ENCODE measurements at regions not wholly inside any gene's neighbourhood (a gene's known extent, or its start where the extent isn't known, plus 50 kb on each side); places are given as distances from the start of the nearest gene placed in this dataset.

DNA sequence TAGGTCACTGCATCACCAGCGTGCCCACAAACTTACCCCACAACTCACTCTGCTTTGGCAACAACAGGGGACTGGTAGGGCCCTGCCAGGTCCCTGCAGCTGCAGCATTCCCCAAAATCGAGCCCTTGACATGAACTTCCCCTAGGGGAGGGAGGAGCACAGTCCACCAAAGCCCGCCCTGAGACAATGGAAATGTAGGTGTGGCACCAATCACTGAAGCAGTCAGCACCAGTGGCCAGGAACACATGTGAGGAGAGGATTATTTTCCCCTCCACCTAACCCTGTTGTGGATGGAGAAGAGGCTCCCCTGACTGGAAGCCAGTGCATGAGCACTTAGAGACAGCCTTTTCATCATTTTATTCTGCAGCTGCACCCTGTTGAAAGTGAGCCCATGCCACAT is 573.8 kb downstream of the SOX5 start:
- TF ChIP-seq, protein P1, sequence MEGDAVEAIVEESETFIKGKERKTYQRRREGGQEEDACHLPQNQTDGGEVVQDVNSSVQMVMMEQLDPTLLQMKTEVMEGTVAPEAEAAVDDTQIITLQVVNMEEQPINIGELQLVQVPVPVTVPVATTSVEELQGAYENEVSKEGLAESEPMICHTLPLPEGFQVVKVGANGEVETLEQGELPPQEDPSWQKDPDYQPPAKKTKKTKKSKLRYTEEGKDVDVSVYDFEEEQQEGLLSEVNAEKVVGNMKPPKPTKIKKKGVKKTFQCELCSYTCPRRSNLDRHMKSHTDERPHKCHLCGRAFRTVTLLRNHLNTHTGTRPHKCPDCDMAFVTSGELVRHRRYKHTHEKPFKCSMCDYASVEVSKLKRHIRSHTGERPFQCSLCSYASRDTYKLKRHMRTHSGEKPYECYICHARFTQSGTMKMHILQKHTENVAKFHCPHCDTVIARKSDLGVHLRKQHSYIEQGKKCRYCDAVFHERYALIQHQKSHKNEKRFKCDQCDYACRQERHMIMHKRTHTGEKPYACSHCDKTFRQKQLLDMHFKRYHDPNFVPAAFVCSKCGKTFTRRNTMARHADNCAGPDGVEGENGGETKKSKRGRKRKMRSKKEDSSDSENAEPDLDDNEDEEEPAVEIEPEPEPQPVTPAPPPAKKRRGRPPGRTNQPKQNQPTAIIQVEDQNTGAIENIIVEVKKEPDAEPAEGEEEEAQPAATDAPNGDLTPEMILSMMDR (IDR thresholded peaks at IDR 0.05) = no peak
- TF ChIP-seq POLR2A (IDR thresholded peaks at IDR 0.05) (no peak), POLR2AphosphoS5 (IDR thresholded peaks at IDR 0.05) (no peak)

All from breast epithelium (tissue), 3 donors.